ENCODE measurements at regions not wholly inside any gene's neighbourhood (a gene's known extent, or its start where the extent isn't known, plus 50 kb on each side); places are given as distances from the start of the nearest gene placed in this dataset.

DNA sequence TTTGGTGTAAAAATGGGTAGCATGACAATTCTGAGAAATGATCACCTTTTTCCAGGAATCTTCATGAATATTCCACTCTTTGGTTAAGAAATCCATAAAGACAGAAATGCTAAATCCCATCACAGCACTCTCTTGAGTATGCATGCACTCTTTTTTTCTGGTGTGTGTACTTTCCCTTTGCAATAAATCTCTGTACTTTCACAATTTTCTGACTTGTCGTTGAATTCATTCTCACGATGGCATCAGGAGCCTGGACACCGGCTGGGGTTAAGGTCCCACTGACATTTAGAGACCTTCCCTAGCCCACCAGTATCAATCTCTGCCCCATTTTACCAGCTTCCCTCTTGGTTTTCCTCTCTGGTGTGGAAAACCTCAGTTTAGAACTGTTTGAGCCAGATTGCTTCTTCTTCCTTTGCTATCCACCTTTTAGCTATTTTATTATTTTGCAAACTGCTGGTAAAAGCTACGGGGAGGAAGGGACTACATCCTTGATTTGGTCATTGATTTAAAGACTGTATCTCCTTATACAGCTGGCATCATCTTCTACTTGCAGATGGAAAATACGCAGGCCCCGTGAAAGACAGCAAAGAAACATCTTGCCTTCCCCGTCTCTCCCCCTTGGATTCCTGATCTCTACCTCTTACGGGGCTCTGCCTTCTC is 59.9 kb upstream of the ZFR start:
- H3K4me3 ChIP-seq: peak overlapping the region in 1 of 3 donors; percentile 28
- H3K9me3 ChIP-seq: no peaks in the 10 kb centered on the region
- TF ChIP-seq, protein P1, sequence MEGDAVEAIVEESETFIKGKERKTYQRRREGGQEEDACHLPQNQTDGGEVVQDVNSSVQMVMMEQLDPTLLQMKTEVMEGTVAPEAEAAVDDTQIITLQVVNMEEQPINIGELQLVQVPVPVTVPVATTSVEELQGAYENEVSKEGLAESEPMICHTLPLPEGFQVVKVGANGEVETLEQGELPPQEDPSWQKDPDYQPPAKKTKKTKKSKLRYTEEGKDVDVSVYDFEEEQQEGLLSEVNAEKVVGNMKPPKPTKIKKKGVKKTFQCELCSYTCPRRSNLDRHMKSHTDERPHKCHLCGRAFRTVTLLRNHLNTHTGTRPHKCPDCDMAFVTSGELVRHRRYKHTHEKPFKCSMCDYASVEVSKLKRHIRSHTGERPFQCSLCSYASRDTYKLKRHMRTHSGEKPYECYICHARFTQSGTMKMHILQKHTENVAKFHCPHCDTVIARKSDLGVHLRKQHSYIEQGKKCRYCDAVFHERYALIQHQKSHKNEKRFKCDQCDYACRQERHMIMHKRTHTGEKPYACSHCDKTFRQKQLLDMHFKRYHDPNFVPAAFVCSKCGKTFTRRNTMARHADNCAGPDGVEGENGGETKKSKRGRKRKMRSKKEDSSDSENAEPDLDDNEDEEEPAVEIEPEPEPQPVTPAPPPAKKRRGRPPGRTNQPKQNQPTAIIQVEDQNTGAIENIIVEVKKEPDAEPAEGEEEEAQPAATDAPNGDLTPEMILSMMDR (IDR thresholded peaks at IDR 0.05): no peak
- TF ChIP-seq POLR2AphosphoS5 (IDR thresholded peaks at IDR 0.05) (no peak), POLR2A (IDR thresholded peaks at IDR 0.05) (no peak)
- H3K27ac ChIP-seq: peak overlapping the region; percentile 71 to 80
- no peaks in the 10 kb centered on the region for H3K36me3 ChIP-seq
- no peak for DNase-seq (ENCODE audit: low spot score in 2 of 2)
- no peaks in the 10 kb centered on the region for H3K27me3 ChIP-seq
- intact Hi-C loops (cut with DNase I; ENCODE audit: low total_unique reads): loop anchor here (5.0 kb wide), 1 partner anchor 208 kb away; the partner anchor contains the start of gene NPR3
- peaks cover 9 to 11% of the 10 kb centered on the region in 2 donors for H3K4me1 ChIP-seq

DNA sequence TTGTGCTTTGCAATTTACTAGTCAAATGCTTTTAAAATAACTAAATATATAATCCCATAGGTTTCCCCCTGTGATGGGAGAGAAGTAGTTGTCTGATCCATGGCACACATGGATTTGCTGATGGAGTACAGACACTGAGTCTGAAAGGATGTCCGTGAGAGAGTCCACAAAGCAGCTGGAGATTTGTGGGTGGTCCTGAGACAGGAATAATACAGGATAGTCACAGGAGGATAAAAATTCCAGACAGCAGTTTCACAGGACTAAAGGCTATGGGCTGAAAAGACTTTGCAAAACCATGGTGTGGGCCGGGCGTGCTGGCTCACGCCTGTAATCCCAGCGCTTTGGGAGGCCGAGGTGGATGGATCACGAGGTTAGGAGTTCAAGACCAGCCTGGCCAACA is 58.7 kb upstream of the ZFR start:
- no peak for DNase-seq (ENCODE audit: low spot score in 2 of 2)
- Histone ChIP-seq H3K36me3 (no peaks in the 10 kb centered on the region), H3K4me3 (no peak overlapping the region), H3K9me3 (no peaks in the 10 kb centered on the region), H3K27me3 (no peaks in the 10 kb centered on the region), H3K4me1 (peaks cover 9 to 11% of the 10 kb centered on the region in 2 donors), H3K27ac (no peak overlapping the region)
- intact Hi-C loops (cut with DNase I; ENCODE audit: low total_unique reads): loop anchor here (5.0 kb wide), 1 partner anchor 209 kb away; the partner anchor contains the start of gene NPR3
- TF ChIP-seq, protein P1 (IDR thresholded peaks at IDR 0.05): no peak
- TF ChIP-seq POLR2AphosphoS5 (IDR thresholded peaks at IDR 0.05): no peak
- no peak for TF ChIP-seq POLR2A (IDR thresholded peaks at IDR 0.05)

DNA sequence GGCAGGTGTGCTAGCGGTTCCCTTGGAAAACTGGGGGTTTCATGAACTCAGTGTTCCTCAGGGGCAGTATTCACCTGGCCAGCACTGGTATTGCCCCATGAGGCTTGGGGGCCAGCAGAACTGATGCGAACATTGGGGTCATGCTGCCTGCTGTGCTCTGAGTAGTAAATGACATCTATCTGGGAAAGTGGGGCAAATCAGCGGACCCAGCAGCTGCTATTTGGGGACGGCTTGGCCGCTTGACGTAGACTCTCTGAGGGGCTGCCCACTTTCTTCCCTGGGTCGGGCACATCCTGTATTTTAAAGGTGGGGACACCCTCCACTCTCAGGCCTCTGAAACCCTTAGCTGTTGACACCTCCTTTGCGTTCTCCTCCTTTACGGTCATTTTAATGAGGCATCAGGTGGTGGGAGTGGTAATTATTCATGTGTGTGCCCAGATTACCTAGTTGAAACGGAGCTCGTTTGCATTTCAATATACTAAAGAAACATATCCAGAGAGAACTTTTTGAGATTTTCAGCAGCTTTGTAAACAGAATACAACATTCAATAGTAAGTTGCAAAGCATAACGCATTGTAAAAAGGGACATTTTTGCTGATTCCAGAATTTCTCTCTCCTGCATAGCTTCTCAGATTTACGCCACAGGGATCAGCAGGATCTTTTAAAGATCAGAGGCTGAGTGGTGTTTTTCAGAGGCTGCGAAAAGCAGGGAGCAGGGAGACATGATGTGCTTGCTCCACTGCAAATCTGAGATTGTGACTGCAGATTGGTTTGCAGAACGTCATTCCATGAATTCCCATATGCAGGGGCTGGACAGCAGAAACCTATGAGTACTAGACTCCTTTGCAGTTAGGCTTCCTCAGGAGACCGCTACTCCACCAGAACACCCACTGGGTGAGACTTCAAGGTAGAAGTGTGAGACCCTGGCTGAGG is 56.8 kb upstream of the ZFR start:
- intact Hi-C loops (cut with DNase I; ENCODE audit: low total_unique reads): loop anchor here (5.0 kb wide), 1 partner anchor 211 kb away; the partner anchor contains the start of gene NPR3
- Histone ChIP-seq H3K9me3 (no peaks in the 10 kb centered on the region), H3K4me1 (peaks cover 9% of the 10 kb centered on the region in 2 donors), H3K27me3 (no peaks in the 10 kb centered on the region), H3K27ac (no peak overlapping the region), H3K4me3 (no peak overlapping the region), H3K36me3 (no peaks in the 10 kb centered on the region)
- TF ChIP-seq POLR2AphosphoS5 (IDR thresholded peaks at IDR 0.05): no peak
- TF ChIP-seq, protein P1 (IDR thresholded peaks at IDR 0.05): no peak
- TF ChIP-seq POLR2A (IDR thresholded peaks at IDR 0.05): no peak
- no peak for DNase-seq (ENCODE audit: low spot score in 2 of 2)

DNA sequence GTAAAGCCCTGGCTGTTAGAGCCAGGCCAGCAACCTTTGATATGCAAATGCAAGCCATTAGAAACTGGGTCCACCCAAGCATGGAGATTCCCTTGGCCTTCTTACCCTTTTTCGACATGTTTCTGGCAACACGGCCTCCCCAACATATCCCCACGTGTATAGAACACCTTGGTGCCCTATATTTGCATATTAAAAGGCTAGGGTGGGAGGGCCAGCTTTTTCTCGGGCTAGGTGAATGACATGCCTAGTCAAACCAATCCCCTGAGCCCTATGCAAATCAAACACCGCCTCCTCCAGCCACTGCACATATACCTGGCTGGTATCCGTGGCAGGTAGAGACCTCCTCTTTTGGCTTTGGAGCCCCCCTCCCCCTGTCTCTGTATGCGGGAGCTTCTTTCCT is 55.6 kb upstream of the ZFR start:
- Histone ChIP-seq H3K36me3 (no peaks in the 10 kb centered on the region), H3K27me3 (no peaks in the 10 kb centered on the region), H3K9me3 (no peaks in the 10 kb centered on the region), H3K4me3 (no peak overlapping the region), H3K27ac (no peak overlapping the region), H3K4me1 (peaks cover 0 to 9% of the 10 kb centered on the region in 2 donors)
- TF ChIP-seq POLR2AphosphoS5 (IDR thresholded peaks at IDR 0.05) (no peak), POLR2A (IDR thresholded peaks at IDR 0.05) (no peak)
- TF ChIP-seq, protein P1 (IDR thresholded peaks at IDR 0.05): no peak
- no peak for DNase-seq (ENCODE audit: low spot score in 2 of 2)
- intact Hi-C loops (cut with DNase I; ENCODE audit: low total_unique reads): loop anchor here (5.0 kb wide), 1 partner anchor 212 kb away; the partner anchor contains the start of gene NPR3
